ENCODE measurements at regions not wholly inside any gene's neighbourhood (a gene's known extent, or its start where the extent isn't known, plus 50 kb on each side); places are given as distances from the start of the nearest gene placed in this dataset.

GRCh38 chr9:13034694-13035002 is 244.8 kb downstream of the MPDZ start:
- TF ChIP-seq CTCF (IDR thresholded peaks at IDR 0.05) (no peak), EZH2 (IDR thresholded peaks at IDR 0.05) (no peak), EZH2phosphoT487 (IDR thresholded peaks at IDR 0.05) (no peak)
